Liver (tissue), 8 donors: ENCODE measurements at regions not wholly inside any gene's neighbourhood (a gene's known extent, or its start where the extent isn't known, plus 50 kb on each side); places are given as distances from the start of the nearest gene placed in this dataset.

Source experiments
- DNase-seq: peaks from one replicate; pipeline ENCODE4 v3.0.0-alpha.2; 2017; ENCODE audit warnings: low spot score
- H3K27ac ChIP-seq, 2 donors: one replicate each; pipeline ENCODE4 v1.7.0; 2013; ENCODE audit warnings: inconsistent platforms in 2 of 2, low read length in 2 of 2, control low read depth in 1 of 2, low read depth in 1 of 2, mild to moderate bottlenecking in 1 of 2
- H3K27me3 ChIP-seq, 4 donors: one replicate each; pipeline versions ENCODE4 v1.6.1 to v1.7.0; 2013; ENCODE audit warnings: low read length in 3 of 4, inconsistent platforms in 1 of 4, mild to moderate bottlenecking in 1 of 4, moderate library complexity in 1 of 4; ENCODE audit not compliant: control insufficient read depth in 4 of 4, insufficient read depth in 4 of 4
- H3K36me3 ChIP-seq, 4 donors: one replicate each; pipeline versions ENCODE4 v1.6.1 to v1.7.0; 2013; ENCODE audit warnings: low read length in 3 of 4, mild to moderate bottlenecking in 3 of 4, low read depth in 1 of 4, moderate library complexity in 1 of 4; ENCODE audit not compliant: control insufficient read depth in 4 of 4, insufficient read depth in 3 of 4
- H3K4me1 ChIP-seq, 4 donors: one replicate each; pipeline versions ENCODE4 v1.6.1 to v1.7.0; 2013; ENCODE audit warnings: low read length in 3 of 4, mild to moderate bottlenecking in 3 of 4, moderate library complexity in 1 of 4; ENCODE audit not compliant: control insufficient read depth in 4 of 4, insufficient read depth in 4 of 4
- H3K4me3 ChIP-seq, 3 donors: one replicate each; pipeline versions ENCODE4 v1.6.1 to v1.7.0; 2013; ENCODE audit warnings: low read length in 3 of 3, control low read depth in 1 of 3, low read depth in 1 of 3, mild to moderate bottlenecking in 1 of 3
- H3K9ac ChIP-seq, 2 donors: one replicate each; pipeline ENCODE4 v1.7.0; 2013; ENCODE audit warnings: low read length in 2 of 2, mild to moderate bottlenecking in 2 of 2, moderate library complexity in 2 of 2, control low read depth in 1 of 2, low read depth in 1 of 2
- H3K9me3 ChIP-seq, 4 donors: one replicate each; pipeline versions ENCODE4 v1.6.1 to v1.7.0; 2013; ENCODE audit warnings: low read length in 3 of 4; ENCODE audit not compliant: control insufficient read depth in 4 of 4
- ATF3 ChIP-seq: IDR thresholded peaks from 2 replicates; pipeline ENCODE4 v1.6.1; 2016; ENCODE audit warnings: antibody characterized with exemption
- CTCF ChIP-seq: fragments of 150-350 bp; IDR thresholded peaks from 2 replicates; pipeline ENCODE4 v1.5.1; 2017; ENCODE audit warnings: improper control_type of control experiment, low read depth, low read length; ENCODE audit not compliant: missing input control
- EGR1 ChIP-seq, 2 donors: IDR thresholded peaks; 2 replicates each; pipeline ENCODE4 v1.6.1; 2016 to 2018; ENCODE audit warnings: antibody characterized with exemption in 2 of 2, low read depth in 2 of 2
- FOXA1 ChIP-seq: IDR thresholded peaks from 2 replicates; pipeline ENCODE4 v1.6.1; 2016; ENCODE audit warnings: antibody characterized with exemption
- FOXA2 ChIP-seq: IDR thresholded peaks from 2 replicates; pipeline ENCODE4 v1.6.1; 2016; ENCODE audit warnings: antibody characterized with exemption
- GABPA ChIP-seq, 2 donors: IDR thresholded peaks in 1 of 2; conservative IDR thresholded peaks in 1 of 2; 2 replicates each; pipeline ENCODE4 v1.6.1; 2016; ENCODE audit warnings: antibody characterized with exemption in 2 of 2, mild to moderate bottlenecking in 1 of 2, moderate library complexity in 1 of 2
- HNF4A ChIP-seq, 2 donors: conservative IDR thresholded peaks; 2 replicates each; pipeline ENCODE4 v1.6.1; 2016; ENCODE audit warnings: antibody characterized with exemption in 2 of 2, mild to moderate bottlenecking in 2 of 2
- HNF4G ChIP-seq: IDR thresholded peaks from 2 replicates; pipeline ENCODE4 v1.6.1; 2016; ENCODE audit warnings: antibody characterized with exemption
- JUND ChIP-seq, 2 donors: IDR thresholded peaks; 2 replicates each; pipeline ENCODE4 v1.6.1; 2016; ENCODE audit warnings: antibody characterized with exemption in 2 of 2
- MAX ChIP-seq: IDR thresholded peaks from 2 replicates; pipeline ENCODE4 v1.6.1; 2016; ENCODE audit warnings: antibody characterized with exemption
- NR2F2 ChIP-seq: IDR thresholded peaks from 2 replicates; pipeline ENCODE4 v1.6.1; 2016; ENCODE audit warnings: antibody characterized with exemption
- RAD21 ChIP-seq, 2 donors: IDR thresholded peaks; 2 replicates each; pipeline ENCODE4 v1.6.1; 2016; ENCODE audit warnings: antibody characterized with exemption in 2 of 2, mild to moderate bottlenecking in 2 of 2
- REST ChIP-seq: IDR thresholded peaks from 2 replicates; pipeline ENCODE4 v1.6.1; 2016; ENCODE audit warnings: antibody characterized with exemption, mild to moderate bottlenecking
- RXRA ChIP-seq, 2 donors: IDR thresholded peaks; 2 replicates each; pipeline ENCODE4 v1.6.1; 2017 to 2018; ENCODE audit warnings: antibody characterized with exemption in 2 of 2, mild to moderate bottlenecking in 1 of 2
- SP1 ChIP-seq: IDR thresholded peaks from 2 replicates; pipeline ENCODE4 v1.6.1; 2018; ENCODE audit warnings: antibody characterized with exemption, mild to moderate bottlenecking
- TAF1 ChIP-seq: conservative IDR thresholded peaks from 2 replicates; pipeline ENCODE4 v1.6.1; 2016; ENCODE audit warnings: antibody characterized with exemption, mild to moderate bottlenecking
- YY1 ChIP-seq: IDR thresholded peaks from 2 replicates; pipeline ENCODE4 v1.6.1; 2016; ENCODE audit warnings: antibody characterized with exemption, mild to moderate bottlenecking
- ZBTB33 ChIP-seq: IDR thresholded peaks from 2 replicates; pipeline ENCODE4 v1.6.1; 2016; ENCODE audit warnings: antibody characterized with exemption
- WGBS: extraction: QIAGEN DNeasy Blood & Tissue Kit; methylation state at CpG from one replicate; pipeline ENCODE4 v1.1.7; 2013; 5-methylcytosine and 5-hydroxymethylcytosine counted together
- donor health status: healthy.
- donor health status: healthy.
- donor health status: healthy.
- donor health status: healthy.
- donor health status: healthy.

GRCh38 chr3:34152656-34153055 lies 354.2 kb downstream of the PDCD6IP start:
- Histone ChIP-seq H3K4me3 (no peak overlapping the region), H3K27ac (no peak overlapping the region), H3K9me3 (no peaks in the 10 kb centered on the region), H3K9ac (no peak overlapping the region), H3K4me1 (no peaks in the 10 kb centered on the region), H3K36me3 (no peaks in the 10 kb centered on the region), H3K27me3 (peaks cover 0 to 3% (median 0%) of the 10 kb centered on the region in 4 donors)
- WGBS, result 76% methylated on average over 5 of the region's 5 CpGs
- no peak for DNase-seq
- TF ChIP-seq NR2F2 (no peak), ATF3 (no peak), GABPA (IDR thresholded peaks at IDR 0.05 in 1 of 2, conservative IDR thresholded peaks at IDR 0.05 in 1 of 2) (no peak), SP1 (no peak), MAX (no peak), YY1 (no peak), ZBTB33 (no peak), FOXA2 (no peak), CTCF (no peak), HNF4G (no peak), RXRA (IDR thresholded peaks at IDR 0.05) (no peak)

- no peak for TF ChIP-seq HNF4G
- no peak for TF ChIP-seq FOXA2
- TF ChIP-seq CTCF, result no peak
- TF ChIP-seq ZBTB33, result no peak
- TF ChIP-seq MAX, result no peak
- TF ChIP-seq FOXA1, result no peak
- no peak for TF ChIP-seq SP1
- TF ChIP-seq NR2F2, result no peak
- TF ChIP-seq ATF3, result no peak
- TF ChIP-seq YY1, result no peak
- TF ChIP-seq HNF4A (conservative IDR thresholded peaks at IDR 0.05), result no peak
- TF ChIP-seq TAF1, result no peak
- TF ChIP-seq RXRA (IDR thresholded peaks at IDR 0.05), result no peak
- TF ChIP-seq RAD21 (IDR thresholded peaks at IDR 0.05), result no peak
- TF ChIP-seq REST, result no peak
- TF ChIP-seq EGR1 (IDR thresholded peaks at IDR 0.05; ENCODE audit: low read depth in 2 of 2), result no peak
- TF ChIP-seq GABPA (IDR thresholded peaks at IDR 0.05 in 1 of 2, conservative IDR thresholded peaks at IDR 0.05 in 1 of 2), result no peak
- no peak for TF ChIP-seq JUND (IDR thresholded peaks at IDR 0.05)
- H3K36me3 ChIP-seq, result no peaks in the 10 kb centered on the region
- no peak overlapping the region for H3K4me3 ChIP-seq
- H3K9me3 ChIP-seq, result no peaks in the 10 kb centered on the region
- no peak for DNase-seq
- no peaks in the 10 kb centered on the region for H3K4me1 ChIP-seq
- H3K27me3 ChIP-seq, result peaks cover 0 to 3% (median 0%) of the 10 kb centered on the region in 4 donors
- 0% methylated on average over 1 of the region's 1 CpG for WGBS
- no peak overlapping the region for H3K27ac ChIP-seq
- no peak overlapping the region for H3K9ac ChIP-seq
Measured at GRCh38 chr3:34155108-34155507, 356.7 kb downstream of the PDCD6IP start.
